Endometrial microvascular endothelial cells (primary cell): ENCODE measurements at regions not wholly inside any gene's neighbourhood (a gene's known extent, or its start where the extent isn't known, plus 50 kb on each side); places are given as distances from the start of the nearest gene placed in this dataset.

Experiments used
- in situ Hi-C: cut with HindIII; loops from 2 replicates; pipeline ENCODE4 v1.10.0; 2017; ENCODE audit warnings: low sequenced_read_pairs, low pct_unique_long_range_greater_than_20kb; ENCODE audit errors: inconsistent ontology term

DNA sequence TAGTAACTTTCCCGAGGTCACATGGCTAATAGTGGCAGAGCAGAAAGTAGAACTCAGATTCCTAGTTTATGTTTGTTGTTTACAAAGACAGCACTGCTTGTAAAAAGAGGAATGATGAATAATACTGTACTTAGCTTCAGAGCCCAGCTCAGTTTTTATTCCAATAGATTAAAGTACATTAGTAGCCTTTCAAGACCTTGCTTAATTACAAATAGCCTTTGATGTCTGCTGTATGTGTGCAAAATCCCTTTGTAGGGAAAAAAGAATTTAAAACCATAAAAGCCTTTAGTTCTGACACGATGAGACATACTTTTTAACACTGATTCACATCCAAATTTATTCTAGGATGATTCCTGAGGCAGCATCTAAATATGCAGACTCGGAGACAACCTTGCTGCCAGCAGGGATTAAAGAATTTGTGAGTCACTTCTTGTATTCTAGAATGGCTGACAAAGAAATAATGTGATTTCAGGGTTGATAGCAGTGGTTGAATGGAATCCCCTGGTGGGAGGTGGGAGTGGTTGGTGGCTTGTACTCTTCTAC, 324.2 kb upstream of the TGFBR2 start:
- in situ Hi-C loops = no loop called here

- in situ Hi-C loops = no loop called here
Measured at GRCh38 chr3:30285188-30286006, 321.0 kb upstream of the TGFBR2 start.

DNA sequence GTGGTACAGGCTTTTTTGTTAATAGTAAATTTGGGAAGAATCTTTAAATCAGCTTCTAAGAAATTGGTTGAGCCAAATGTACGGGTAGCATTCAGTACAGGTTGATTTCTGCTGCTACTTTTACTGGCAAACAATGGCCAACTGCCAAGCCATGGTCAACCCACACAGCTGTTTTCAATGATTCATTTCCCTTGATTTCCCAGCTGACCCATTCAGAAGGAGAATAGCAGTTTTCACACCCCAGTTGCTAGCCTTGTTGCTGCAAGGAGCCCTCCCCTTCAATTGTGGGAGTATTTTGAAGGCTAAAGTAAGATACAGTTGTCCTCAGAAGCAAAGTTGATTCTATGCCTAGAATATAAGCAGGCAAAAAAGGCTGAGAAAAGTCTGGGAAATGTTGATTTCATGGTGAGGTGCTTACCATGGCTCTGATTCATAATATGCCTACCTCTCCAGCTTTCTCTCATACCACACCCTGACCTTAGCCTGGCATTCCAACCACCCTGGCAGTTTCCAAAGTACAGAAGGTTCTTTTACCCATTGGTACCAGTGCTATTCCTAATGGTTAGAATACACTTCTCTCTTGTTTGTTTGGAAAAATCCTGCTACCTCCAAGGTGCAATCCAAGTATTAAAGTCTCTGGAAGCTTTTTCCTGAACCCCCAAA, 320.3 kb upstream of the TGFBR2 start:
- in situ Hi-C loops = no loop called here

- in situ Hi-C loops = no loop called here
Measured at GRCh38 chr3:30286811-30287210, 319.6 kb upstream of the TGFBR2 start.

DNA sequence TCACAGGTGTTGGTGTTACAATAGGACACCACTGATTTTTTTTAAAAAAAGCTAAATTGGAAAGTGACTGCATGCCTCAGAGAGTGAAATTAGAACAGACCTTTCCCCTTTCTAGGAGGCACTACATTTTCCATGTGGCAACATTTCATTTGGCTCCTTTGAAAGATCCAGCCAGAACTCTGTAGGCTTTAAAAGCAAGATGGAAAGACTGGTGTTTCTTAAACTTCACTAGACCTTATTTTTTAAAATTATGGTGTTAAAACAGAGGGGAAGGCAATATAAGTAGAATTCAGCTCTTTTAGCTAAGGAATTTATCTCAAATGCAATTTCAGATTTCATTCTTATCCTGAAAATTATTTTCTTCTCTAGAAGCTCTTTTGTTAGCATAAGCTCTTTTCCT, 317.6 kb upstream of the TGFBR2 start:
- in situ Hi-C loops = no loop called here

GRCh38 chr3:30289324-30289723, 317.1 kb upstream of the TGFBR2 start:
- in situ Hi-C loops = no loop called here

DNA sequence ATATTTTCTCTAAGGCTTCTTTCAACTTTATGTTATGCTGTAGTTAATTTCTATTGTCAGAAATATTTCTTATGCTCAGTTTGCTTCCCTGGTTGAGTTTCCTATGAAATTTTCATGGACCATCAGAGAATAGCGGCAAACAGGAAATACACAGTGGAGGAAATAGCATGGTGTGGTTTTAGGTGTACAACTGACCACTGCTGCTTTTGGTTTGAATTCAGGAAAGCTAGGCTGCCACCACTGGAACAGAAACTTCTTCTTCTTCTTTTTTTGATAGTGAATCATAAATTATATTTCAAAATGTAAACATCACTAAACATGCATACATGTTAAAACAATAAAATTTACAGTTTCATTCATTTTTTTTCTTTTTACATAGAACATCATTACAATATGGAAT, 316.6 kb upstream of the TGFBR2 start:
- in situ Hi-C loops = no loop called here

DNA sequence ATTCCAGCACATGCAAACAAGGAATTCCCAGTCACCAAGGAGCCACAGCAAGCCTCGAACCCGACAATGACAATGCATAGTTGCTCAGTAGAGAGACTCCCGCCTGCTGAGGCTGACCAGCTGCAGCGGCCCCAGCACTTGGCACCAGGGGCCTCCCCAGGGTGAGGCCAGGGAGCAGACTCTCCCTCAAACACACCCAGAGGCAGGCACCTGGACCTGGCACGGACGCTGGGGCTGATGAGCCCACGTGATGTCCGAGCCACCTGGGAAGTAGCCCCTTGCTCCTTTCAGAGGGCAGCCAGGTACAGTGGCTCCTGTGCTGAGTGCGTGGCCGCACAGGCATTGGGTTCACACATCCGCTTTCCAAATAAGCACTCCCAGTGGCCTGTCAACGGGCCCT, 315.9 kb upstream of the TGFBR2 start:
- in situ Hi-C loops = no loop called here

GRCh38 chr3:30292192-30292893, 314.1 kb upstream of the TGFBR2 start:
- in situ Hi-C loops = no loop called here

- in situ Hi-C loops = no loop called here
Measured at GRCh38 chr3:30293621-30294240, 312.7 kb upstream of the TGFBR2 start.

- in situ Hi-C loops = no loop called here
Measured at GRCh38 chr3:30294241-30294667, 312.1 kb upstream of the TGFBR2 start.

DNA sequence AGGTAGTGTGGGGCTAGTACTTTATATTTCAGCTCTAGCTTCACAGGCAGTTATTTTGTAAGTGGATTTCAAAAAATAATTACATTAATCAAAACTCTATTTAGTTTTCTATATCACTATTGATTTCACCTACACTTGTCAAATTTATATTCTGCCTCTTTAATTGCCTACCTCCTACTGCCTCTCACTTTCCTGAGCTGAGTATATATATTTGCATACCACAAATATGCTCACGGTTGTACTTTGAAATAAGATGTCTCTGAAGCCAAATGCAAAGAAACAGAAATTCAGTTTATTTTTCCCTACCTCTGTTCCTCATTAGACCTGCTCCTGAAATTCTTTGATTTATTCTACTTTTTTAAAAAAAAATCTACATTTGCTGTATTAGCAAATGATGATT, 309.3 kb upstream of the TGFBR2 start:
- in situ Hi-C loops = no loop called here

DNA sequence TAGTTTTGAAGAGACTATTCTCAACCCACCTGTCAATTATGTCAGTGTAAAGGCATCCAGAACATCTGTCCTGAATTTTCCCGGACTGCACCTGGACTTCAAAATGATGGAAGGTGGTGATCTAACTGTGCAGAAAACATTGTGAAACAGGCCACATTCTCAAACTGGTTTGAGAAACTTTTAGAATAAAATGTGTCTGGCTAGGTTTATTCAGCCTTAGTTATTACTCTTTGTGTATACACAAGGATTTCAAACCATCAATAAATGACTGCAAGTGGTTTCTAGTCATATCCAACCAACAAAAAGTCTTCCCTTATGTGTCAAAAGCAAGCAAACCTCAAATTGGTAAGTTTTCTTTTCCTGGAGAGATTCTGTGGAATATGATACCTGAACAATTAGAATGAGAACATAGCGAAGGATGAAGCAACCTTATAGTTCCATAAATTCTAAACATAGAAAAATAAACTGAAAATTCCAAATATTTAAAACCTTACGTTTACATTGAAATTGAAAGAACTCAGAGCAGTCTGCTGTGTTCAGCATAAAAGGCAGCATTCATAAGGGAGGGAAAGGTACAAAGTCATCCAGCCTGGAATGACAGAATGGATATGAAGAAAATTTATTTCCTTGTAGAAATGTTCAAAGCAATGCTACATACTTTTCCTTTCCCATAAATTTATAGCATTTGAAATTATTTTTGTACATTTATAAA, 306.6 kb upstream of the TGFBR2 start:
- in situ Hi-C loops = no loop called here

GRCh38 chr3:30300809-30301208, 305.6 kb upstream of the TGFBR2 start:
- in situ Hi-C loops = no loop called here

DNA sequence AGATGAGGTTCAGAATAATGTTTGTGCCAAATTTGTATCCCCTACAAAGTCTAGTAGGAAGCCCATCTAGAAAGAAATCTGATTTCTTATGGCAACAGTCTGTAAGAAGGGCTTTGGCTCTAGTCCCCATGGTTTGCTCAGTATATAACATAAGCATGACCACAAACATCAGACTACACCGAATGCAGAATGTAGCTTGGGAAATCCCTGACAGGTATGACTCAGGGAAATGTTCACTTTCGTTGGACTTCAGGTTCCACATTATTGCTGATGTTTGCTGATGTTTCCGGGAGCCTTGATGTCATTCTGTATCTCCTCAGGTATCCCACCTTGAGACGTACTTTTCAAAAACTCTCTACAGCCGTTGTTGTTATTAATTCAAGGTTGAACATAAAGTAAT, 304.4 kb upstream of the TGFBR2 start:
- in situ Hi-C loops = no loop called here

- in situ Hi-C loops = no loop called here
Measured at GRCh38 chr3:30303770-30304169, 302.6 kb upstream of the TGFBR2 start.

GRCh38 chr3:30305021-30305420, 301.4 kb upstream of the TGFBR2 start:
- in situ Hi-C loops = no loop called here

DNA sequence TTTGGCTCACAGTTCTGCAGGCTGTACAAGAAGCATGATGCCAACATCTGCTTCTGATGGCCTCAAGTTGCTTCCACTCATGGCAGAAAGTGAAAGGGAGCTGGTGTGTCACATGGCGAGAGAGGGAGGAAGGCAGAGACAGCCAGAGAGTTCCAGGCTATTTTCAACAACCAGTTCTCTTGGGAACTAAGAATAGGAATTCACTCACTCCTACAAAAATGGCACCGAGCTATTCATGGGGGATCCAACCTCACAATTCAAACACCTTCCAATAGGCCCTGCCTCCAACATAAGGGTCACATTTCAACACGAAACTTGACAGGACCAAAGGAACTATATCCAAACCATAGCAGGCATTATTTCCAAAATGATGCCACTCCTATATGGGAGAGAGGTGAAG, 299.5 kb upstream of the TGFBR2 start:
- in situ Hi-C loops = no loop called here
